ENCODE measurements at regions not wholly inside any gene's neighbourhood (a gene's known extent, or its start where the extent isn't known, plus 50 kb on each side); places are given as distances from the start of the nearest gene placed in this dataset.
A peak's percentile ranks its signal among the peaks of the same experiment; 100 is the strongest.

DNA sequence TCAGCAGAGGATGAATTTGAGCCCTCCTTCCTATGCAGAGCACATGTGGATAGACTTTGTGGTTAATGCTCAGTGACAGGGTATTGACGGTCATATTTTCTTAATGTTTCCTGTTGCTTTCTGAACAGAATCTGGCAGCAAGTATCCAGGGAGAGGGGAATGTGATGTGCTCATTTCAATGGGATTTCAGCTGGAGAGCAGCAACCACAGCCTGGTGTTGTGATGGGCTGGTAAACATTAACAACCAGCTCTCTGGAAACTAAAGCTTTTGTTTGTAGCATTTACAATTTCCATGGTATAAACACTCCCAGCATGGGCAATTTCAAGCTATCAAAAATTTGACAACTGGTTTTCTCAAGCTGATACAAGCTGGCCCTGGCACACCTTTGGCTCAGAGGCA, 215.9 kb downstream of the SH2D4B start:
- Histone ChIP-seq H3K9ac (replicated peaks in 1 of 4; ENCODE audit: extremely low read depth in 1 of 4, low read depth in 3 of 4, low read length in 3 of 4) (no peak overlapping the region), H3K4me1 (replicated peaks in 1 of 4; ENCODE audit: control insufficient read depth in 3 of 4, insufficient read depth in 4 of 4, low read length in 3 of 4) (peaks cover 0 to 5% (median 2%) of the 10 kb centered on the region in 4 experiments; a peak in 3 of 7 replicates), H3K4me3 (ENCODE audit: extremely low read depth in 1 of 4, insufficient read depth in 2 of 4, low read depth in 3 of 4, low read length in 4 of 4) (no peak overlapping the region), H3K4ac (replicated peaks; ENCODE audit: insufficient read length, low read depth, low read length) (no peak overlapping the region), H3K4me2 (ENCODE audit: insufficient read depth in 1 of 2, low read depth in 2 of 2, low read length in 2 of 2) (no peak overlapping the region), H2AK5ac (ENCODE audit: low read depth, low read length) (no peak overlapping the region), H4K91ac (replicated peaks; ENCODE audit: insufficient read length, low read length) (no peak overlapping the region), H4K8ac (ENCODE audit: extremely low read depth, insufficient read depth, low read length) (no peak overlapping the region), H2BK12ac (ENCODE audit: low read depth, low read length) (no peak overlapping the region), H3K79me2 (ENCODE audit: control insufficient read depth in 1 of 2, insufficient read depth in 2 of 2, low read length in 2 of 2) (no peaks in the 10 kb centered on the region), H3K36me3 (ENCODE audit: control insufficient read depth in 2 of 4, insufficient read depth in 4 of 4, low read length in 3 of 4) (no peaks in the 10 kb centered on the region), H2BK5ac (ENCODE audit: low read depth, low read length) (no peak overlapping the region), H2AFZ (ENCODE audit: low read length) (peak overlapping the region; percentile 91; the same call in 1 of the 2 replicates), H3K79me1 (ENCODE audit: low read depth, low read length) (no peaks in the 10 kb centered on the region), H3K56ac (replicated peaks; ENCODE audit: insufficient read length, low read depth, low read length) (no peak overlapping the region), H3K14ac (ENCODE audit: insufficient read length) (no peak overlapping the region), H3K23ac (ENCODE audit: insufficient read length) (no peak overlapping the region), H2BK15ac (ENCODE audit: low read length) (no peak overlapping the region), H2BK120ac (replicated peaks; ENCODE audit: low read depth, low read length) (no peak overlapping the region), H4K5ac (ENCODE audit: insufficient read length, low read depth, low read length) (no peak overlapping the region), H3K9me3 (ENCODE audit: insufficient read depth in 2 of 2, low read depth in 1 of 2, low read length in 1 of 2) (0 out of 4 replicates have a peak, but pooled peaks cover 0 to 2% of the 10 kb centered on the region in 2 experiments), H3K18ac (ENCODE audit: extremely low read depth, low read length) (no peak overlapping the region), H3K27ac (ENCODE audit: low read depth, low read length) (no peak overlapping the region), H2BK20ac (ENCODE audit: low read length) (no peak overlapping the region), H4K20me1 (replicated peaks in 1 of 2; ENCODE audit: control insufficient read depth in 1 of 2, insufficient read depth in 2 of 2, low read length in 2 of 2) (no peaks in the 10 kb centered on the region), H3K23me2 (ENCODE audit: low read depth, low read length) (no peaks in the 10 kb centered on the region), H3K27me3 (replicated peaks in 1 of 4; ENCODE audit: control insufficient read depth in 3 of 4, extremely low read depth in 1 of 4, insufficient read depth in 3 of 4, low read length in 3 of 4) (no peaks in the 10 kb centered on the region)
- ChIA-PET CTCF (ENCODE audit: partially characterized antibody) (interaction anchor here (0.7 to 1.3 kb wide), 2 partner anchors 171 to 304 kb away, joined by 3 to 4 read pairs; no protein-coding TSS in a partner anchor), POLR2A (ENCODE audit: partially characterized antibody) (no interaction called here)
- WGBS, 2 experiments (ENCODE audit: extremely low coverage in 1 of 2, insufficient coverage in 1 of 2, insufficient read length in 1 of 2, insufficient replicate concordance in 2 of 2, low coverage in 1 of 2, low lambda C conversion rate in 2 of 2, missing lambda C conversion rate in 1 of 2), result 86% methylated on average over 1 of the region's 1 CpG; no CpG with 5 or more reads in 1 of the 2 experiments
- TF ChIP-seq, protein P1, sequence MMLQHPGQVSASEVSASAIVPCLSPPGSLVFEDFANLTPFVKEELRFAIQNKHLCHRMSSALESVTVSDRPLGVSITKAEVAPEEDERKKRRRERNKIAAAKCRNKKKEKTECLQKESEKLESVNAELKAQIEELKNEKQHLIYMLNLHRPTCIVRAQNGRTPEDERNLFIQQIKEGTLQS (IDR thresholded peaks at IDR 0.05; ENCODE audit: insufficient read depth, low read depth, low read length), result no peak
- no peak for FAIRE-seq
- no peak for DNase-seq (ENCODE audit: low read depth in 1 of 2, low spot score in 2 of 2)
